Panc1 (cell line): ENCODE measurements at regions not wholly inside any gene's neighbourhood (a gene's known extent, or its start where the extent isn't known, plus 50 kb on each side); places are given as distances from the start of the nearest gene placed in this dataset.

ENCODE experiments used
- ATAC-seq: fragments of 200-7000 bp; cut with Tn5 transposase; 2 replicates; pipeline ENCODE4 v1.9.1; 2020; ENCODE audit warnings: mild to moderate bottlenecking, moderate library complexity
- BruUV-seq: library from RNA; stranded (reverse); fragments of 400-500 nt; replicated peaks from 2 replicates; lab custom pipeline; 2021; lab: Mats Ljungman, UMichigan
- CTCF ChIA-PET: fragments of 300-600 bp; sonication (Branson Sonifier 250); formaldehyde crosslinking; loops from one replicate; lab custom pipeline; 2022; ENCODE audit warnings: antibody characterized with exemption; lab: Charles Lee
- POLR2A ChIA-PET: fragments of 300-600 bp; sonication (Branson Sonifier 250); formaldehyde crosslinking; loops from one replicate; lab custom pipeline; 2022; ENCODE audit warnings: antibody characterized with exemption; lab: Charles Lee
- DNase-seq: peaks from one replicate; pipeline ENCODE4 v3.0.0-alpha.2; 2010; ENCODE audit warnings: low read depth, low spot score
- H3K27ac ChIP-seq: 2 replicates; pipeline ENCODE4 v1.5.1; 2011; ENCODE audit warnings: mild to moderate bottlenecking, low read length, inconsistent platforms
- H3K27me3 ChIP-seq: fragments of 200-500 bp; sonication (Bioruptor generic); 2 replicates; pipeline ENCODE4 v1.6.0; 2014; ENCODE audit warnings: low read length, inconsistent platforms; ENCODE audit not compliant: control insufficient read depth, insufficient read depth
- H3K36me3 ChIP-seq: fragments of 200-500 bp; sonication (Bioruptor generic); 2 replicates; pipeline ENCODE4 v1.5.1; 2014; ENCODE audit warnings: inconsistent platforms, mild to moderate bottlenecking, low read length, moderate library complexity; ENCODE audit not compliant: control insufficient read depth, insufficient read depth
- H3K4me1 ChIP-seq: 2 replicates; pipeline ENCODE4 v1.5.1; 2011; ENCODE audit warnings: inconsistent platforms, mild to moderate bottlenecking, low read length, moderate library complexity; ENCODE audit not compliant: control insufficient read depth, insufficient read depth
- H3K4me3 ChIP-seq, 2 experiments: 2 replicates each; pipeline ENCODE4 v1.5.1; 2011 to 2012; ENCODE audit warnings: low read depth in 2 of 2, low read length in 2 of 2, mild to moderate bottlenecking in 2 of 2, inconsistent platforms in 1 of 2, moderate library complexity in 1 of 2
- H3K9me3 ChIP-seq: fragments of 200-500 bp; sonication (Bioruptor generic); 2 replicates; pipeline ENCODE4 v1.5.1; 2014; ENCODE audit warnings: low read depth, mild to moderate bottlenecking, inconsistent platforms, low read length, moderate library complexity; ENCODE audit not compliant: control insufficient read depth, insufficient read depth
- CTCF ChIP-seq: fragments of 450-650 bp; IDR thresholded peaks from 2 replicates; pipeline ENCODE4 v1.5.1; 2017; ENCODE audit warnings: mild to moderate bottlenecking
- POLR2AphosphoS5 ChIP-seq: IDR thresholded peaks from 2 replicates; pipeline ENCODE4 v1.6.1; 2012; ENCODE audit warnings: mild to moderate bottlenecking, low read depth, low read length, moderate library complexity
- SIN3A ChIP-seq: IDR thresholded peaks from 2 replicates; pipeline ENCODE4 v1.6.1; 2012; ENCODE audit warnings: low read depth, mild to moderate bottlenecking, low read length, moderate library complexity, borderline replicate concordance; ENCODE audit not compliant: insufficient read depth
- TCF7L2 ChIP-seq: IDR thresholded peaks from 2 replicates; pipeline ENCODE4 v1.6.1; 2011; ENCODE audit warnings: mild to moderate bottlenecking, low read depth, low read length, inconsistent platforms
- in situ Hi-C: cut with HindIII; loops from 2 replicates; pipeline ENCODE4 v1.10.0; 2016; ENCODE audit warnings: low sequenced_read_pairs, low pct_unique_long_range_greater_than_20kb
- intact Hi-C: fragments of 100-400 bp; cut with micrococcal nuclease; formaldehyde crosslinking; loops from one replicate; pipeline ENCODE4 v1.10.0; 2022; ENCODE audit not compliant: unreplicated experiment
- TF ChIP-seq, protein P1 (sequence below), 2 experiments: IDR thresholded peaks; 2 replicates each; pipeline ENCODE4 v1.6.1; 2011 to 2012; ENCODE audit warnings: low read depth in 2 of 2, control low read depth in 1 of 2, low read length in 1 of 2, mild to moderate bottlenecking in 1 of 2, moderate library complexity in 1 of 2; ENCODE audit not compliant: insufficient read depth in 1 of 2

DNA sequence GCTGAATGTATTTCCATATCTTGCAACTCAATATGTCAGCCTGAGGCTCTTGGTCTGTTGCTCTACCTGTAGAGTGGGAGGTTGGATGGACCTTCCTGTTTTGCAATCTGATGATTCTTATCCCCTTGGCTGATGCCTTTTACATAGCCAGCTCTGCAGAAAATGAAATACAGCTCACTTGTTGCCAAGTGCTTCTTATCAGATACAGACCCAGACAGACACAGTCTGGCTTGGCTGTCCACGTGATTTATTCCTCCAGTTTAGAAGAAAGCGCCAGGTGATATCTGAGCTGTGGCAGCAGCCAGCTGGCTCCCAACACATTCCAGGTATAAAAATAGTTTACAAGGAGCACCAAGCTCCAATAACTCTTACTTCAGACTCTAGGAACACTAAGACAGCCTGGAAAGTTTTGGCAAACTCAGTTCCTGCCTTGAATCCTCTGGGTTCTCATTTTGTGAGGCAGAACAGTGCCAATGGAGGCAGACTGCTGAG is 479.2 kb upstream of the USP24 start:
- DNase-seq (no peak), ATAC-seq (no peak)
- H3K4me1 ChIP-seq: no peaks in the 10 kb centered on the region
- no TSS peak for BruUV-seq
- no peaks in the 10 kb centered on the region for H3K27me3 ChIP-seq
- H3K36me3 ChIP-seq: no peaks in the 10 kb centered on the region
- ChIA-PET POLR2A (no interaction called here), CTCF (no interaction called here)
- TF ChIP-seq CTCF (no peak), SIN3A (no peak), TCF7L2 (no peak), POLR2AphosphoS5 (no peak)
- TF ChIP-seq, protein P1, sequence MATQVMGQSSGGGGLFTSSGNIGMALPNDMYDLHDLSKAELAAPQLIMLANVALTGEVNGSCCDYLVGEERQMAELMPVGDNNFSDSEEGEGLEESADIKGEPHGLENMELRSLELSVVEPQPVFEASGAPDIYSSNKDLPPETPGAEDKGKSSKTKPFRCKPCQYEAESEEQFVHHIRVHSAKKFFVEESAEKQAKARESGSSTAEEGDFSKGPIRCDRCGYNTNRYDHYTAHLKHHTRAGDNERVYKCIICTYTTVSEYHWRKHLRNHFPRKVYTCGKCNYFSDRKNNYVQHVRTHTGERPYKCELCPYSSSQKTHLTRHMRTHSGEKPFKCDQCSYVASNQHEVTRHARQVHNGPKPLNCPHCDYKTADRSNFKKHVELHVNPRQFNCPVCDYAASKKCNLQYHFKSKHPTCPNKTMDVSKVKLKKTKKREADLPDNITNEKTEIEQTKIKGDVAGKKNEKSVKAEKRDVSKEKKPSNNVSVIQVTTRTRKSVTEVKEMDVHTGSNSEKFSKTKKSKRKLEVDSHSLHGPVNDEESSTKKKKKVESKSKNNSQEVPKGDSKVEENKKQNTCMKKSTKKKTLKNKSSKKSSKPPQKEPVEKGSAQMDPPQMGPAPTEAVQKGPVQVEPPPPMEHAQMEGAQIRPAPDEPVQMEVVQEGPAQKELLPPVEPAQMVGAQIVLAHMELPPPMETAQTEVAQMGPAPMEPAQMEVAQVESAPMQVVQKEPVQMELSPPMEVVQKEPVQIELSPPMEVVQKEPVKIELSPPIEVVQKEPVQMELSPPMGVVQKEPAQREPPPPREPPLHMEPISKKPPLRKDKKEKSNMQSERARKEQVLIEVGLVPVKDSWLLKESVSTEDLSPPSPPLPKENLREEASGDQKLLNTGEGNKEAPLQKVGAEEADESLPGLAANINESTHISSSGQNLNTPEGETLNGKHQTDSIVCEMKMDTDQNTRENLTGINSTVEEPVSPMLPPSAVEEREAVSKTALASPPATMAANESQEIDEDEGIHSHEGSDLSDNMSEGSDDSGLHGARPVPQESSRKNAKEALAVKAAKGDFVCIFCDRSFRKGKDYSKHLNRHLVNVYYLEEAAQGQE (IDR thresholded peaks at IDR 0.05; ENCODE audit: insufficient read depth in 1 of 2, low read depth in 2 of 2, low read length in 1 of 2): no peak
- no peak overlapping the region for H3K27ac ChIP-seq
- in situ Hi-C loops (no loop called here), intact Hi-C loops (no loop called here)
- H3K4me3 ChIP-seq: no peak overlapping the region
- H3K9me3 ChIP-seq: no peaks in the 10 kb centered on the region

DNA sequence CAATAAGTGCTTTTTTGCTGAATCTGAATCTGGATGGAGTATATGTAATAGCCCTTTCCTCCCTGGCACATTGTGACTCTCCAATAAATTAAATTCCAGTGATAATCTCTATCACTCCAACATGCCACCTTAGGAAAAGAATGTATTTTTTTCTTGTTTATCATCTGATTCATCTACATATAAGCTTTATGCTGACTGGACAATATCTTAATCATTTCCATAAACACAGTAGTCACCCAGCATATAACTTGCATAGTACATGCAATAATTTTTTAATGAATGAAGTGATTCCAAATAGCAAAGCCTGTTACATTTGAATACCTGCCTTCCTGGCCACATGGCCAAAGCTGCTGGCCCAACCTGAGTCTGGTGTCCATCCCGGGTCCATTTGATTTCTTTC is 477.6 kb upstream of the USP24 start:
- DNase-seq (no peak), ATAC-seq (no peak)
- no peak overlapping the region for H3K27ac ChIP-seq
- no peaks in the 10 kb centered on the region for H3K4me1 ChIP-seq
- H3K27me3 ChIP-seq: no peaks in the 10 kb centered on the region
- H3K36me3 ChIP-seq: no peaks in the 10 kb centered on the region
- intact Hi-C loops: no loop called here
- no peaks in the 10 kb centered on the region for H3K9me3 ChIP-seq
- ChIA-PET POLR2A (no interaction called here), CTCF (no interaction called here)
- BruUV-seq: no TSS peak
- TF ChIP-seq TCF7L2: no peak
- TF ChIP-seq, protein P1 (IDR thresholded peaks at IDR 0.05; ENCODE audit: insufficient read depth in 1 of 2, low read depth in 2 of 2, low read length in 1 of 2): no peak
- no peak for TF ChIP-seq CTCF
- TF ChIP-seq POLR2AphosphoS5: no peak
- TF ChIP-seq SIN3A: no peak
- in situ Hi-C loops: no loop called here
- H3K4me3 ChIP-seq: no peak overlapping the region
